GM20431 (cell line): ENCODE measurements at regions not wholly inside any gene's neighbourhood (a gene's known extent, or its start where the extent isn't known, plus 50 kb on each side); places are given as distances from the start of the nearest gene placed in this dataset.

Experiments used
- in situ Hi-C: fragments of 300-500 bp; cut with MseI, MboI; formaldehyde crosslinking; loops from one replicate; pipeline ENCODE4 v1.15.0; 2020; ENCODE audit warnings: low sequenced_read_pairs; ENCODE audit not compliant: unreplicated experiment

GRCh38 chr21:27268290-27268689, 301.4 kb upstream of the ADAMTS5 start:
- in situ Hi-C loops = no loop called here

DNA sequence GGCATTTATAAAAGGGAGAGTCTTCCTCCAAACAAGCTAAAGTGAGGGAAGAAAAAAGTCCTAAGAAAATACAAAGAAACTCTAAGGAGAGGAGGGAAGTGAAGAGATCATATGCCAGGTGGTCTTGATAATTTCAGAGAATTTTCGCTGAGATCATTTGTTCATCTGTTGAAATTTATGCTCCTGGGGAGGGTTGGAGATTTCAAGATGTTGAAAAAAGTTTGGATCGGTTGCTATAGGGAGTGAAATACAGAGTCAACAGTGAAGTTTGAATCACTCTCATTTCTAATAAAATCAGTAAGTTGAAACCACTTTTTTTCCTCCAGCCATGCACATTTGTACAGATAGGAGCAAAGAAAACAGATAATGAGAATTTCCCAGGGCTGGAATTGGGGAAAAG, 299.1 kb upstream of the ADAMTS5 start:
- in situ Hi-C loops = no loop called here

GRCh38 chr21:27265492-27265891, 298.6 kb upstream of the ADAMTS5 start:
- in situ Hi-C loops = no loop called here

- in situ Hi-C loops = no loop called here
Measured at GRCh38 chr21:27261676-27262075, 294.8 kb upstream of the ADAMTS5 start.

GRCh38 chr21:27260728-27261127, 293.8 kb upstream of the ADAMTS5 start:
- in situ Hi-C loops = no loop called here

- in situ Hi-C loops = no loop called here
Measured at GRCh38 chr21:27258742-27259448, 292.0 kb upstream of the ADAMTS5 start.

GRCh38 chr21:27257908-27258556, 291.1 kb upstream of the ADAMTS5 start:
- in situ Hi-C loops = no loop called here

DNA sequence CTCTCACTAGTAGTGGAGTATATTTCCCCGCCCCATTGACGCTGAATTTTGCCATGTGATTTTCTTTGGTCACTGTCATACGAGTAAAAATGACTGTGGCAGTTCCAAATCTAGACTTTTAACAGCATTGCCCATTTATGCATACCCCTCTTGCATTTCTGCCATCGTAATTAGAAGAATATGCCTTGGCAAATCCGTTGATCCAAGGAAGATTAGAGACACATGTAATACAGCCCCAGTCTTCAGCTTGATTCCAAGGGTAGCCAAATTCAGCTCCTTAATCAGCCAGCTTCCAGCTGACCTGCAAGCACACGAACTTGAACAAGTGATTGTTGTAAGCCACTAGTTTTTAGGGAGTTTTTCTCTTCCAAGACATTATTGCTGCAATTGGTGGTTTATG, 290.3 kb upstream of the ADAMTS5 start:
- in situ Hi-C loops = no loop called here

DNA sequence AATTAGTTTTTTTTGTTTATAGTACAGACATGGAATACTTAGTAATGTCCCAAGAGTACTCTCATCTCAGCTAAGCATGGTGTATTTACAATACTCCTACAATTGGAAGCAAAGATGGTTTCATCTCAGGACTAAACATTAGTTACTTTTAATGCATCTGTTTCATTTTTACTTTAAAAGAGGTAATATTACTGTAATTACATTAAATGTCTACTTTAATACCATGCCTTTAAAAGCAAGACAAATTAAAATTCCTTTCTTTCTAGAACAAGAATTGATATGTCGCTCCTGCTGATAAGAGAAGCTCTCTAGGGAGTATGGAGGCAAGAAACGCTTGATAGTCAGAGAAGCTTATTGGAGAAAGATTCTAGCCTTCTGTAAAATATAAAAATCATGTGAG, 284.9 kb upstream of the ADAMTS5 start:
- in situ Hi-C loops = no loop called here

DNA sequence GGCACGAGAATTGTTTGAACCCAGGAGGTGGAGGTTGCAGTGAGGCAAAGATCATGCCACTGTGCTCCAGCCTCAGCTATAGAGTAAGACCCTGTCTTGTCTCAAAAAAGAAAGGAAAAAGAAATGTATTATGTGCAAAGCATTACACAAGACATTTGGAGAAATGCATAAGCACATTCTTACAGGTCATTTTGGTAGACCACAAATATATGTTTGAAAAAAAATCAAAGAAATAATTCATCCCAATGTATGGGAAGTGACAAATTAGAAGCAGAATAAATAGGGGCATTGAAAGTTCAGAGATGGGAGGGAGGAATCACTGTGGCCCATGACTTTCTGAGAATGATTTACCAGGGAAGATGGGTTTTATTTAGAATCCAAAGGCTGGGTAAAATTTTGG, 283.5 kb upstream of the ADAMTS5 start:
- in situ Hi-C loops = no loop called here

GRCh38 chr21:27248814-27249213, 281.9 kb upstream of the ADAMTS5 start:
- in situ Hi-C loops = no loop called here

DNA sequence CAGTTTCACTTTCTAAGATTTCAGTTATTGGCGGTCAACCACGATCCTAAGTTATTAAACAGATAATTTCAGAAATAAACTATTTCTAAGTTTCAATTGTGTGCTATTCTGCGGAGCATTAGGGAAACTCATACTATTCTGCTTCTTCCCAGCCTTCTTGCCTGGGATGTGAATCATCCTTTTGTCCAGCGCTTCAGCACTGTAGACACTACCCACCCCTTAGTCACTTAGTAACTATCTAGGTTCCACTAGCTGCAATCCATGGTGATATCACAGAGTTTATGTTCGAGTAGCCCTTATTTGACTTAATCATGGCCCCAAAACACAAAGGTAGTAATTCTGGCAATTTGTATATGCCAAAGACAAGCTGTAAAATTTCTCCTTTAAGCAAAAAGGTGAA, 279.9 kb upstream of the ADAMTS5 start:
- in situ Hi-C loops = no loop called here

- in situ Hi-C loops = no loop called here
Measured at GRCh38 chr21:27244776-27245175, 277.9 kb upstream of the ADAMTS5 start.

GRCh38 chr21:27244352-27244751, 277.5 kb upstream of the ADAMTS5 start:
- in situ Hi-C loops = no loop called here

GRCh38 chr21:27240839-27241238, 274.0 kb upstream of the ADAMTS5 start:
- in situ Hi-C loops = no loop called here

- in situ Hi-C loops = no loop called here
Measured at GRCh38 chr21:27233514-27234115, 266.7 kb upstream of the ADAMTS5 start.

DNA sequence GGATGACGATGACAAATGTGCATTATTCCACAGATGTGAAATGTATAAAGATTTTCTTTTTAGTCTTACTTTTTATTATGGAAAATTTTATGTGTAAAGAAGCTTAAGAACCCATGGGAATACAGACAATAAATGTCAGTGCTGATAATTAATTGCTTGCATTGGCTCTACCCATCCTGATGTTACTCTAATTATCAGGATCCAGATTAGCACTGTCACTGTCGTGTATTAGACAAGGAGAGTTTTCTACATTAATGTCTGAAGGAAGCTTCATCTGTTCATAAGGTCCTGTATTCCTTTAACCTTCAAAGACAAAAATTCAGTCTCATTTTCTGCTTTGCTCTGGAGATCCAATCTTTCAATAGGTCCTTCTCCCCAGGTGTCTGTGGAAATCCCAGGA, 259.1 kb upstream of the ADAMTS5 start:
- in situ Hi-C loops = no loop called here

- in situ Hi-C loops = no loop called here
Measured at GRCh38 chr21:27225151-27225550, 258.3 kb upstream of the ADAMTS5 start.

- in situ Hi-C loops = no loop called here
Measured at GRCh38 chr21:27224169-27224568, 257.3 kb upstream of the ADAMTS5 start.

DNA sequence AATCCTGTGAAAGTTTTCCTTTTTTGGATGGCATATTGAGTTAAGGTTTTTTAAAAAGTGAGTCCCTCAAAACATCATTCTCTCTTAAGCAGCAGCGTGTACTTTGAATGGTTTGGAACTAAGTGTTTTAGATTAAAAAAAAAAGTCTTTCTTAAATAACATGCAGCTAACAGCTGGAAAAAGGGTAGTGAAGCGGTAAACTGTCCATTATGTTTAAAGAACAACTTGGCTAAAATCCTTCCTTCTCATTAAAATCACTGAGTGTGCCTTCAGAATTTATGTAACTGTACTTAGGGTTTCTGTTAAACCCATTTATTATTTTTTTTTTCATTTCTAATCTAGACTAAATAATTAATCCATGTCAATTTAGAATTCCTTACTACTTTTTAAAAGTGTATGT, 254.2 kb upstream of the ADAMTS5 start:
- in situ Hi-C loops = no loop called here

DNA sequence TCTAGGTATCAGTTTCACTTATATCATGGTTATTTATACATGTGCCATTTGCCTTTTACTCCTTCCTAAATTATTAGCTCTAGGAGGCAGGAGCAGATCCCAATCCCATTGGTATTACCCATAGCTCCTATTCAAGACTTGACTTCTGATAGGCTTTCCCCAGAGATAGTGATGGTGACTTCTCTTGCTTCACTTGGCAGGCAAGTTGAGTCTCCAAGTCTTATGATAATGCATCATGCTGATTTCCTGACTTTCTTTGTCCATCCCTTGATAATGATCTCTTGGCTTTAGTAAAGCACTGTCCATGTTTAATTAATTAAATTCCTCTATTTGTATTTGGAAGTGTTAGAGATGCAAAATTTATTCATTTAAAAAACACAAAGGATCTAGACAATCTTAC, 253.5 kb upstream of the ADAMTS5 start:
- in situ Hi-C loops = no loop called here

GRCh38 chr21:27219068-27219467, 252.2 kb upstream of the ADAMTS5 start:
- in situ Hi-C loops = no loop called here
